IMR-90 (cell line): ENCODE measurements at regions not wholly inside any gene's neighbourhood (a gene's known extent, or its start where the extent isn't known, plus 50 kb on each side); places are given as distances from the start of the nearest gene placed in this dataset.

Experiments
- ATAC-seq: fragments of 200-7000 bp; cut with Tn5 transposase; 2 replicates; pipeline ENCODE4 v1.9.1; 2020; ENCODE audit warnings: low read depth, mild to moderate bottlenecking, moderate library complexity
- BruUV-seq: library from RNA; stranded (reverse); fragments of 400-500 nt; replicated peaks from 2 replicates; lab custom pipeline; 2021; lab: Mats Ljungman, UMichigan
- CTCF ChIA-PET: fragments of 300-600 bp; formaldehyde crosslinking; extraction: SDS; loops from one replicate; lab custom pipeline; 2021; ENCODE audit warnings: antibody characterized with exemption; lab: Yijun Ruan, JAX
- POLR2A ChIA-PET: fragments of 300-600 bp; sonication (Branson Sonifier 250); formaldehyde crosslinking; loops from one replicate; lab custom pipeline; 2022; ENCODE audit warnings: antibody characterized with exemption; ENCODE audit not compliant: unreplicated experiment; lab: Charles Lee
- DNase-seq: peaks from one replicate; pipeline ENCODE4 v3.0.0; 2013
- H2AFZ ChIP-seq: replicated peaks from 2 replicates; pipeline ENCODE3; 2013; ENCODE audit warnings: low read length, mild to moderate bottlenecking; ENCODE audit not compliant: poor library complexity
- H2AK5ac ChIP-seq: 2 replicates; pipeline ENCODE4 v1.6.1; 2013; ENCODE audit warnings: low read depth, low read length, inconsistent platforms
- H2AK9ac ChIP-seq: replicated peaks from 2 replicates; pipeline ENCODE3; 2013; ENCODE audit warnings: mild to moderate bottlenecking, low read depth, low read length, moderate library complexity; ENCODE audit not compliant: poor library complexity
- H2BK120ac ChIP-seq: 2 replicates; pipeline ENCODE4 v1.6.1; 2013; ENCODE audit warnings: low read depth, low read length, inconsistent platforms
- H2BK15ac ChIP-seq: 3 replicates; pipeline ENCODE4 v1.6.1; 2013; ENCODE audit warnings: low read depth, low read length, inconsistent platforms
- H2BK20ac ChIP-seq: 2 replicates; pipeline ENCODE4 v1.6.1; 2013; ENCODE audit warnings: low read depth, mild to moderate bottlenecking, inconsistent platforms, low read length, moderate library complexity
- H2BK5ac ChIP-seq: 2 replicates; pipeline ENCODE4 v1.6.1; 2013; ENCODE audit warnings: mild to moderate bottlenecking, low read depth, low read length, inconsistent platforms; ENCODE audit not compliant: poor library complexity, severe bottlenecking
- H3K14ac ChIP-seq: replicated peaks from 2 replicates; pipeline ENCODE4 v1.6.1; 2013; ENCODE audit warnings: low read depth, low read length, inconsistent platforms
- H3K18ac ChIP-seq: 2 replicates; pipeline ENCODE4 v1.6.1; 2013; ENCODE audit warnings: low read depth, low read length, control low read depth
- H3K23ac ChIP-seq: 2 replicates; pipeline ENCODE4 v1.6.1; 2013; ENCODE audit warnings: low read depth, low read length, inconsistent platforms
- H3K27ac ChIP-seq: 2 replicates; pipeline ENCODE4 v1.5.1; 2013; ENCODE audit warnings: mild to moderate bottlenecking, control low read depth, low read length; ENCODE audit not compliant: insufficient read depth
- H3K27me3 ChIP-seq: 2 replicates; pipeline ENCODE4 v1.6.1; 2013; ENCODE audit warnings: low read length; ENCODE audit not compliant: control insufficient read depth, insufficient read depth
- H3K36me3 ChIP-seq: 2 replicates; pipeline ENCODE4 v1.6.1; 2013; ENCODE audit warnings: low read length, mixed read lengths; ENCODE audit not compliant: control insufficient read depth, insufficient read depth
- H3K4ac ChIP-seq: 2 replicates; pipeline ENCODE4 v1.6.1; 2013; ENCODE audit warnings: low read depth, low read length, inconsistent platforms
- H3K4me1 ChIP-seq: 2 replicates; pipeline ENCODE4 v1.6.1; 2013; ENCODE audit warnings: low read length, mixed read lengths; ENCODE audit not compliant: control insufficient read depth, insufficient read depth
- H3K4me2 ChIP-seq: 2 replicates; pipeline ENCODE4 v1.6.1; 2013; ENCODE audit warnings: low read depth, mild to moderate bottlenecking, control low read depth, low read length, moderate library complexity
- H3K4me3 ChIP-seq: 2 replicates; pipeline ENCODE4 v1.5.1; 2013; ENCODE audit warnings: low read depth, mild to moderate bottlenecking, control low read depth, low read length, moderate library complexity; ENCODE audit not compliant: insufficient read depth
- H3K56ac ChIP-seq: 2 replicates; pipeline ENCODE4 v1.6.1; 2013; ENCODE audit warnings: low read length, inconsistent platforms; ENCODE audit not compliant: insufficient read depth; ENCODE audit errors: extremely low read depth
- H3K79me1 ChIP-seq, 2 experiments: 2 replicates each; pipeline ENCODE4 v1.6.1; 2013; ENCODE audit warnings: low read length in 2 of 2, inconsistent platforms in 1 of 2, low read depth in 1 of 2
- H3K9ac ChIP-seq: 2 replicates; pipeline ENCODE4 v1.6.1; 2013; ENCODE audit warnings: low read depth, low read length, control low read depth
- H3K9me1 ChIP-seq: 2 replicates; pipeline ENCODE4 v1.6.1; 2013; ENCODE audit warnings: low read length, inconsistent platforms; ENCODE audit not compliant: insufficient read depth
- H3K9me3 ChIP-seq: 2 replicates; pipeline ENCODE4 v1.6.1; 2013; ENCODE audit warnings: low read length; ENCODE audit not compliant: control insufficient read depth, insufficient read depth
- H4K20me1 ChIP-seq: 2 replicates; pipeline ENCODE4 v1.6.1; 2013; ENCODE audit warnings: low read length, inconsistent platforms; ENCODE audit not compliant: insufficient read depth
- H4K5ac ChIP-seq: 2 replicates; pipeline ENCODE4 v1.6.1; 2013; ENCODE audit warnings: mild to moderate bottlenecking, low read depth, low read length, control low read depth
- H4K8ac ChIP-seq, 2 experiments: 2 replicates each; pipeline ENCODE4 v1.6.1; 2013; ENCODE audit warnings: low read depth in 2 of 2, low read length in 2 of 2, control low read depth in 1 of 2, inconsistent platforms in 1 of 2
- H4K91ac ChIP-seq: 2 replicates; pipeline ENCODE4 v1.6.1; 2013; ENCODE audit warnings: low read depth, low read length, inconsistent platforms; ENCODE audit not compliant: insufficient read depth
- CEBPB ChIP-seq: IDR thresholded peaks from 2 replicates; pipeline ENCODE4 v1.6.1; 2012; ENCODE audit warnings: low read depth, low read length, improper control_type of control experiment
- NFE2L2 ChIP-seq: fragments of 150-350 bp; IDR thresholded peaks from 2 replicates; pipeline ENCODE4 v1.6.1; 2016; ENCODE audit warnings: low read depth, mild to moderate bottlenecking, low read length
- POLR2A ChIP-seq: IDR thresholded peaks from 2 replicates; pipeline ENCODE4 v1.6.1; 2012; ENCODE audit warnings: mild to moderate bottlenecking, low read depth, low read length
- RCOR1 ChIP-seq: IDR thresholded peaks from 2 replicates; pipeline ENCODE4 v1.6.1; 2012; ENCODE audit warnings: mild to moderate bottlenecking, low read length, improper control_type of control experiment; ENCODE audit not compliant: insufficient replicate concordance
- WGBS, 2 experiments: methylation state at CpG; one replicate each; pipeline versions ENCODE4 v1.1.5 to v1.1.7; 2013; ENCODE audit warnings: missing lambda C conversion rate in 2 of 2; ENCODE audit not compliant: insufficient read length in 1 of 2; ENCODE audit errors: extremely low coverage in 2 of 2; 5-methylcytosine and 5-hydroxymethylcytosine counted together
- dilution Hi-C: fragments of 300-500 bp; cut with HindIII; formaldehyde crosslinking; loops from one replicate; pipeline ENCODE4 v1.14.3; 2018; ENCODE audit warnings: low sequenced_read_pairs; ENCODE audit not compliant: unreplicated experiment
- in situ Hi-C: fragments of 300-500 bp; cut with MboI; formaldehyde crosslinking; loops from 3 replicates; pipeline ENCODE4 v1.14.3; 2019; ENCODE audit warnings: low sequenced_read_pairs, inconsistent platforms, mixed read lengths
- intact Hi-C: fragments of 100-400 bp; cut with micrococcal nuclease; formaldehyde crosslinking; loops from 2 replicates; pipeline ENCODE4 v1.10.0; 2022
- TF ChIP-seq, protein P1 (sequence below): fragments of 150-350 bp; IDR thresholded peaks from 2 replicates; pipeline ENCODE4 v1.6.1; 2016; ENCODE audit warnings: low read depth, mild to moderate bottlenecking, low read length, moderate library complexity, borderline replicate concordance

DNA sequence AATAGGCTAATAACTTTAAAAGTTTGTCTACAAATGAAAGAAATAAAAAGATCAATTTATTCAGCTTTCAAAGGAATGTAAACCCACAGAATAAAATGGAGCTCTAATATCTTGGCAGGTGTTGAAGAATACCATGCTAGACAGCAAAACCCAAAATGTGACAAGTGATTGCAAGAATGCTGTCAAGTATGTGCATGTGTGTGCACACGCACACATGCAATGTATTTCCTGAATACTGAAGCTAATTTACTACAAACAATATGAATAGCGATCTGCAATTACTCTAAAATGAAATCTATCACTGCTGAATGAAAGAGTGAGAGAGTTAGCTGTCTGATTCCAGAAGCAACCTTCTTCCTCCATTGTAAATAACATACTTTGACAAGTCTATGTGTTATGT is 179.2 kb upstream of the HSF2 start:
- no CpG with 5 or more reads among the region's 2 CpGs for WGBS, 2 experiments
- CTCF ChIA-PET: interaction anchor here (0.6 kb wide), 1 partner anchor 789 kb away, joined by 3 read pairs; no protein-coding TSS in a partner anchor
- Histone ChIP-seq H2AK5ac (no peak overlapping the region), H4K8ac (no peak overlapping the region), H3K27me3 (no peaks in the 10 kb centered on the region), H3K4me1 (no peaks in the 10 kb centered on the region), H2AFZ (no peak overlapping the region), H4K91ac (no peak overlapping the region), H3K14ac (no peak overlapping the region), H2BK15ac (no peak overlapping the region), H3K9ac (no peak overlapping the region), H4K5ac (no peak overlapping the region), H3K4ac (no peak overlapping the region), H2BK5ac (no peak overlapping the region), H2AK9ac (no peak overlapping the region), H4K20me1 (no peaks in the 10 kb centered on the region), H3K23ac (no peak overlapping the region), H3K18ac (no peak overlapping the region), H3K4me2 (no peak overlapping the region), H3K36me3 (no peaks in the 10 kb centered on the region), H2BK20ac (no peak overlapping the region), H3K79me1 (no peaks in the 10 kb centered on the region), H3K9me1 (no peaks in the 10 kb centered on the region), H3K27ac (no peak overlapping the region), H3K4me3 (no peak overlapping the region), H3K9me3 (no peaks in the 10 kb centered on the region), H2BK120ac (no peak overlapping the region), H3K56ac (no peak overlapping the region)
- dilution Hi-C loops (no loop called here), in situ Hi-C loops (no loop called here), intact Hi-C loops (no loop called here)
- no TSS peak for BruUV-seq
- DNase-seq: no peak
- ATAC-seq: no peak
- POLR2A ChIA-PET: no interaction called here
- TF ChIP-seq NFE2L2: no peak
- TF ChIP-seq, protein P1, sequence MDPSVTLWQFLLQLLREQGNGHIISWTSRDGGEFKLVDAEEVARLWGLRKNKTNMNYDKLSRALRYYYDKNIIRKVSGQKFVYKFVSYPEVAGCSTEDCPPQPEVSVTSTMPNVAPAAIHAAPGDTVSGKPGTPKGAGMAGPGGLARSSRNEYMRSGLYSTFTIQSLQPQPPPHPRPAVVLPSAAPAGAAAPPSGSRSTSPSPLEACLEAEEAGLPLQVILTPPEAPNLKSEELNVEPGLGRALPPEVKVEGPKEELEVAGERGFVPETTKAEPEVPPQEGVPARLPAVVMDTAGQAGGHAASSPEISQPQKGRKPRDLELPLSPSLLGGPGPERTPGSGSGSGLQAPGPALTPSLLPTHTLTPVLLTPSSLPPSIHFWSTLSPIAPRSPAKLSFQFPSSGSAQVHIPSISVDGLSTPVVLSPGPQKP: no peak
- no peak for TF ChIP-seq POLR2A
- TF ChIP-seq RCOR1: no peak
- TF ChIP-seq CEBPB: no peak
